Tibial nerve (tissue), 4 donors: ENCODE measurements at regions not wholly inside any gene's neighbourhood (a gene's known extent, or its start where the extent isn't known, plus 50 kb on each side); places are given as distances from the start of the nearest gene placed in this dataset.
"Not testable (repeated sequence)": the region's sequence is repeated elsewhere in the genome, so short reads cannot be mapped to it uniquely, and the experiment has no call there.

Experiments
- EP300 ChIP-seq, 2 donors: sonication (generic); formaldehyde crosslinking; IDR thresholded peaks; one replicate each; pipeline ENCODE4 v1.6.1; 2017; ENCODE audit warnings: antibody characterized with exemption in 2 of 2, mild to moderate bottlenecking in 1 of 2
- POLR2A ChIP-seq, 2 donors: fragments of 450-650 bp; IDR thresholded peaks; one replicate each; pipeline ENCODE4 v1.6.1; 2017; ENCODE audit warnings: antibody characterized with exemption in 2 of 2, mild to moderate bottlenecking in 2 of 2, moderate library complexity in 2 of 2
- TF ChIP-seq, protein P1 (sequence below), 5 experiments: fragments of 200-600 bp in 3 of 5; fragments of 450-650 bp in 2 of 5; sonication (generic) in 3 of 5; IDR thresholded peaks; one replicate each; pipeline ENCODE4 v1.5.1; 2016 to 2019; ENCODE audit warnings: antibody characterized with exemption in 5 of 5, mild to moderate bottlenecking in 3 of 5, moderate library complexity in 2 of 5

DNA sequence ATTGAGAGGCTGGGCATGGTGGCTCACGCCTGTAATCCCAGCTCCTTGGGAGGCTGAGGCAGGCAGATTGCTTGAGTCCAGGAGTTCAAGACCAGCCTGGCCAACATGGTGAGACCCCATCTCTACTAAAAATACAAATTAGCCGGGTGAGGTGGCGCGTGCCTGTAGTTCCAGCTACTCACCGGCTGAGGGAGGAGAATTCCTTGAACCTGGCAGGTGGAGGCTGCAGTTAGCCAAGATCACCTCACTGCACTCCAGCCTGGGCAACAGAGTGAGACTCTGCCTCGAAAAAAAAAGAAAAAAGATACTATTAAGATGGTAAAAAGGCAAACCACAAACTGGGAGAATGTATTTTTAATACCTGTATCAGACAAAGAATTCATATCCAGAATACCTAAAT lies 124.2 kb upstream of the RAP1B start:
- TF ChIP-seq EP300, POLR2A (IDR thresholded peaks at IDR 0.05): not testable (repeated sequence)
- TF ChIP-seq, protein P1, sequence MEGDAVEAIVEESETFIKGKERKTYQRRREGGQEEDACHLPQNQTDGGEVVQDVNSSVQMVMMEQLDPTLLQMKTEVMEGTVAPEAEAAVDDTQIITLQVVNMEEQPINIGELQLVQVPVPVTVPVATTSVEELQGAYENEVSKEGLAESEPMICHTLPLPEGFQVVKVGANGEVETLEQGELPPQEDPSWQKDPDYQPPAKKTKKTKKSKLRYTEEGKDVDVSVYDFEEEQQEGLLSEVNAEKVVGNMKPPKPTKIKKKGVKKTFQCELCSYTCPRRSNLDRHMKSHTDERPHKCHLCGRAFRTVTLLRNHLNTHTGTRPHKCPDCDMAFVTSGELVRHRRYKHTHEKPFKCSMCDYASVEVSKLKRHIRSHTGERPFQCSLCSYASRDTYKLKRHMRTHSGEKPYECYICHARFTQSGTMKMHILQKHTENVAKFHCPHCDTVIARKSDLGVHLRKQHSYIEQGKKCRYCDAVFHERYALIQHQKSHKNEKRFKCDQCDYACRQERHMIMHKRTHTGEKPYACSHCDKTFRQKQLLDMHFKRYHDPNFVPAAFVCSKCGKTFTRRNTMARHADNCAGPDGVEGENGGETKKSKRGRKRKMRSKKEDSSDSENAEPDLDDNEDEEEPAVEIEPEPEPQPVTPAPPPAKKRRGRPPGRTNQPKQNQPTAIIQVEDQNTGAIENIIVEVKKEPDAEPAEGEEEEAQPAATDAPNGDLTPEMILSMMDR (IDR thresholded peaks at IDR 0.05): not testable (repeated sequence)
